Stimulated activated CD4-positive, alpha-beta T cell treated with anti-CD3 and anti-CD28 coated beads, Interleukin-4, amount 100 ng/mL, for 48 hours (primary cell): ENCODE measurements at regions not wholly inside any gene's neighbourhood (a gene's known extent, or its start where the extent isn't known, plus 50 kb on each side); places are given as distances from the start of the nearest gene placed in this dataset.

Experiments
- DNase-seq, 2 donors: peaks; one replicate each; pipeline ENCODE4 v3.0.0-alpha.2; 2020; ENCODE audit warnings: low read depth in 2 of 2

- no peak for DNase-seq
These were observed 187.1 kb downstream of the BRD1 start for GRCh38 chr22:49640366-49641095.

- no peak for DNase-seq
These were observed 187.7 kb downstream of the BRD1 start for GRCh38 chr22:49639956-49640355.

- DNase-seq = no peak
These were observed 188.9 kb downstream of the BRD1 start for GRCh38 chr22:49638788-49639187.

GRCh38 chr22:49638001-49638400, 189.7 kb downstream of the BRD1 start:
- no peak for DNase-seq

GRCh38 chr22:49637255-49637760, 190.4 kb downstream of the BRD1 start:
- DNase-seq = no peak

GRCh38 chr22:49636649-49637048, 191.0 kb downstream of the BRD1 start:
- no peak for DNase-seq

GRCh38 chr22:49636214-49636613, 191.5 kb downstream of the BRD1 start:
- no peak for DNase-seq

- DNase-seq = no peak
These were observed 193.5 kb downstream of the BRD1 start for GRCh38 chr22:49634006-49634772.

GRCh38 chr22:49633010-49633324, 194.7 kb downstream of the BRD1 start:
- DNase-seq = no peak

GRCh38 chr22:49632199-49633009, 195.3 kb downstream of the BRD1 start:
- DNase-seq = no peak

GRCh38 chr22:49630448-49630946, 197.2 kb downstream of the BRD1 start:
- DNase-seq = no peak

GRCh38 chr22:49629586-49630447, 197.9 kb downstream of the BRD1 start:
- no peak for DNase-seq

GRCh38 chr22:49629261-49629570, 198.5 kb downstream of the BRD1 start:
- no peak for DNase-seq

- DNase-seq = no peak
These were observed 199.0 kb downstream of the BRD1 start for GRCh38 chr22:49628391-49629260.

- no peak for DNase-seq
These were observed 200.2 kb downstream of the BRD1 start for GRCh38 chr22:49627217-49628181.

GRCh38 chr22:49626361-49627216, 201.1 kb downstream of the BRD1 start:
- no peak for DNase-seq

GRCh38 chr22:49624421-49625177, 203.1 kb downstream of the BRD1 start:
- no peak for DNase-seq

- no peak for DNase-seq
These were observed 204.0 kb downstream of the BRD1 start for GRCh38 chr22:49623715-49624114.
